ENCODE measurements at regions not wholly inside any gene's neighbourhood (a gene's known extent, or its start where the extent isn't known, plus 50 kb on each side); places are given as distances from the start of the nearest gene placed in this dataset.

DNA sequence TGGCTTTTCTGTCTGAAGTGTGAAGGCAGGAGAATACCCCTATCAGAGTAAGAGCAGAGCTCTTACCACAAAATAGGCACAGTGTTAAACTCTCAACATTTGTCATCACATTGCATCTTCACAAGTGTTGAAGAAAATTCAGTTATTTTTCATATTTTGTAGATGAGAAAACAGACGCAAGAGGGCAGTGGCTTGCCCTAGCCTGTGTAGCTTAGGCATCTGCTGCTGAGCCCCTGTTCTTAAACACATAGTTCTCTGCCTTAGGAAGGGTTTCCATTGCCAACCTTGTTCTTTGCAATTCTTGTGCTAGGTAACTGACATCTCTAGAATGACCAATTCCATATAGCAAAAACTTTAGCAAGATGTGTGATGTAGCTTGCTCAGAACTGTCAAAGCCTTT is 112.7 kb upstream of the RMDN2 start:
- no peak for DNase-seq (ENCODE audit: low read depth, low spot score)
- H3K9me3 ChIP-seq (ENCODE audit: insufficient read depth, low read length) = peaks cover 4% of the 10 kb centered on the region; the same call in 1 of the 2 replicates

DNA sequence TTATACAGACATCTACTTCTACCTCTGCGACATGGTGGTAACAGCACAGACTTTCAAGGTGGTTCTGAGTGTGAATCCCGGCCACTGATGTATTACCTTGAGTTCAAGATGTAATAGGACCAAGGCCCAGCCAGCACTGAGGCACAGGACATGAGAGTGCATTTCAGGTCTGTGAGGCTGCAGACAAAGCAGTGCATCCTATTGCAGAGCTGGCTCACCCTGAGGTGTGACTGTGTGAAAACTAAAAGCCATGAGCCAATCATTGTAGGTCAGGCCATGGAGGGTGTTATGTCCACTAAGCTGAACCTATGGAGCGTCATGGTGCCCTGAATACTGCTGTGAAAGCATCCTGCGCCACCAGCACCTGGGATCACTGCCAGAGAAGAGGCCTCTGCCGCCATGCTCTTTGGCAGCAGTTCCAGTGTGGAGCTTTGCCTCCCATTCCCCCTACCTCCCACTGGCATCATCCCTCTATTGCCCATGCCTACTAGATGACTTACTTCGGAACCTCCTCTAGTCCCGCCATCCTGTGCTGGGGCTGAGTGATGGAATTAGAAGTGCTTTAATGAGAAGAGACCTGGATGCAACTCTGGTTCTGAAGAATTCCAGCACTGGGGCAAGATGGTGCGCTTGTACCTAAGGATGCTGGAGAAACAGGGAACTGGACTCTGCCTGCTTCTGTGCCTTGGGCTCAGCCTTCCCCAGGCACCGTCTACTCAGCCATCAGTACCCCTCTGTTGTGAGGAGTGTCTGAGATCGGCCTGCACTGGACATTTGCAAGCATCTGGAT is 112.0 kb upstream of the RMDN2 start:
- TF ChIP-seq SUZ12 (IDR thresholded peaks at IDR 0.05; ENCODE audit: extremely low read depth, insufficient read depth, insufficient read length) (no peak), YY1 (IDR thresholded peaks at IDR 0.05; ENCODE audit: insufficient read depth, insufficient read length) (no peak), ZNF274 (IDR thresholded peaks at IDR 0.05; ENCODE audit: low read depth, low read length) (no peak)
- Histone ChIP-seq H3K9me3 (ENCODE audit: insufficient read depth, low read length) (peaks cover 4% of the 10 kb centered on the region; the same call in 1 of the 2 replicates), H3K4me1 (ENCODE audit: insufficient read depth, insufficient read length) (no peaks in the 10 kb centered on the region), H3K4me3 (ENCODE audit: insufficient read length, low read depth) (no peak overlapping the region), H3K36me3 (ENCODE audit: insufficient read depth, insufficient read length, low read length) (no peaks in the 10 kb centered on the region), H3K27me3 (ENCODE audit: insufficient read depth, insufficient read length) (no peaks in the 10 kb centered on the region), H3K9ac (ENCODE audit: insufficient read length, low read depth) (no peak overlapping the region)
- DNase-seq (ENCODE audit: low read depth, low spot score) = no peak

More for the DNA sequence above, 112.7 kb upstream of the RMDN2 start:
- no peak overlapping the region for H3K9ac ChIP-seq (ENCODE audit: insufficient read length, low read depth)
- no peaks in the 10 kb centered on the region for H3K4me1 ChIP-seq (ENCODE audit: insufficient read depth, insufficient read length)
- no peak for TF ChIP-seq YY1 (IDR thresholded peaks at IDR 0.05; ENCODE audit: insufficient read depth, insufficient read length)
- no peak for TF ChIP-seq SUZ12 (IDR thresholded peaks at IDR 0.05; ENCODE audit: extremely low read depth, insufficient read depth, insufficient read length)
- TF ChIP-seq ZNF274 (IDR thresholded peaks at IDR 0.05; ENCODE audit: low read depth, low read length) = no peak
- no peaks in the 10 kb centered on the region for H3K27me3 ChIP-seq (ENCODE audit: insufficient read depth, insufficient read length)
- no peak overlapping the region for H3K4me3 ChIP-seq (ENCODE audit: insufficient read length, low read depth)
- H3K36me3 ChIP-seq (ENCODE audit: insufficient read depth, insufficient read length, low read length) = no peaks in the 10 kb centered on the region

DNA sequence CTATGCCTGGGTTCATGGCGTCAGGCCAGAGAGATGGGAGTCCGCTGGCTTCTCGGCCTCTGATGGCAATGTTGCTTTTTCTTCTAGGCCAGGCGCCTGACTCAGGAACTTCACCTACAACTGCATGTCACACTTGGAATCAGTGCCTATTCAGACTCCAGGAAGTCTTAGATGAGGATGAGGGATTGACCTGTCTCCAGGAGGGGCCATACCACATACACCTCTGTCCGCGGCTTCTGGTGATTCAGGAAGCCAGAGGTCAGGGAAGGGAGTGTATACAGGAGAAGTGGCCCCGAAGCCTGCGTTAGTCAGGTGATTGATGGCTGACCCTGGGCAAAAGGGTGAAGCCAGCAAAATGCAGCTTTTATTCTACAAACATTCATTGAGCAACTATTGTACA is 109.1 kb upstream of the RMDN2 start:
- Histone ChIP-seq H3K27me3 (ENCODE audit: insufficient read depth, insufficient read length) (no peaks in the 10 kb centered on the region), H3K9ac (ENCODE audit: insufficient read length, low read depth) (no peak overlapping the region), H3K36me3 (ENCODE audit: insufficient read depth, insufficient read length, low read length) (no peaks in the 10 kb centered on the region), H3K4me3 (ENCODE audit: insufficient read length, low read depth) (no peak overlapping the region), H3K4me1 (ENCODE audit: insufficient read depth, insufficient read length) (no peaks in the 10 kb centered on the region), H3K9me3 (ENCODE audit: insufficient read depth, low read length) (peaks cover 8% of the 10 kb centered on the region; the same call in 1 of the 2 replicates)
- no peak for DNase-seq (ENCODE audit: low read depth, low spot score)
- TF ChIP-seq SUZ12 (IDR thresholded peaks at IDR 0.05; ENCODE audit: extremely low read depth, insufficient read depth, insufficient read length) = no peak
- TF ChIP-seq ZNF274 (IDR thresholded peaks at IDR 0.05; ENCODE audit: low read depth, low read length) = no peak
- TF ChIP-seq YY1 (IDR thresholded peaks at IDR 0.05; ENCODE audit: insufficient read depth, insufficient read length) = no peak

DNA sequence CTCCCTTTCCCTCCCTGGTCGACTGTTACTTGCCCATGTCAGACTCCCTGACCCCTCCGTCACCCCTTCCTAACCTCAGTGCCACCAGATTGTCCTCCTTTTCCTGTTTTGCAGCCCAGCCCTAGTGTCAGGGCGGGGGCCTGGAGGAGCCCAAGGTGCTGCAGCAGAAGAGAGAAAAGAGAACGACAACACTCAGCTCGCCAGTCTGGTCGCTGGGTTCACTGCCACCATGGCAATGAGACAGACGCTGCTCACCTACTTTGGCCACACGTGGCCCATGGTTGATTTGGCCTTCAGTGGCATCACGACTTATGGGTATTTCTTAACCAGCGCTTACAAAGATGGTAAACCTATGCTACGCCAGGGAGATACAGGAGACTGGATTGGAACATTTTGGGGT is 108.4 kb upstream of the RMDN2 start:
- no peak for TF ChIP-seq SUZ12 (IDR thresholded peaks at IDR 0.05; ENCODE audit: extremely low read depth, insufficient read depth, insufficient read length)
- no peak for TF ChIP-seq YY1 (IDR thresholded peaks at IDR 0.05; ENCODE audit: insufficient read depth, insufficient read length)
- TF ChIP-seq ZNF274 (IDR thresholded peaks at IDR 0.05; ENCODE audit: low read depth, low read length) = no peak
- H3K27me3 ChIP-seq (ENCODE audit: insufficient read depth, insufficient read length) = no peaks in the 10 kb centered on the region
- DNase-seq (ENCODE audit: low read depth, low spot score) = no peak
- H3K9me3 ChIP-seq (ENCODE audit: insufficient read depth, low read length) = peaks cover 14% of the 10 kb centered on the region; the same call in 1 of the 2 replicates
- no peaks in the 10 kb centered on the region for H3K36me3 ChIP-seq (ENCODE audit: insufficient read depth, insufficient read length, low read length)
- no peak overlapping the region for H3K9ac ChIP-seq (ENCODE audit: insufficient read length, low read depth)
- no peak overlapping the region for H3K4me3 ChIP-seq (ENCODE audit: insufficient read length, low read depth)
- no peaks in the 10 kb centered on the region for H3K4me1 ChIP-seq (ENCODE audit: insufficient read depth, insufficient read length)

DNA sequence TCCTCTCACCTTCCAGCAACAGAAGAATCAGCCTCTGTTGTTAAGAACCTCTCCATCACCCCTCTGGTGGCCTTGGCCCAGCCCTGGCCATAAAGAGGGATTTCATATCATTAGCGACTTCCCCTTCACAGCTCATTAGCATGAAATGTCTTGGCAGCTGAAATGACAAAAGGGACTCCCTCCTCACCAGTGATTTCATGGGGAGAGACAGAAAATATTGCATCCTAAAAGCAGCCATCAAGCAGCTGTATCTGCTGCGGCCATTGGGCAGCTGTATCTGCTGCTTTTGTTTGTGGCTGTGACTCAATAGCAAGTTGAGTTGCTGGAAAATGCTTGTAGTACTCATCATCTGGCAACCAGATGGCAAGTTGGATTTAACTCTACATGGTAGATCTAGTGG is 105.9 kb upstream of the RMDN2 start:
- no peaks in the 10 kb centered on the region for H3K36me3 ChIP-seq (ENCODE audit: insufficient read depth, insufficient read length, low read length)
- TF ChIP-seq SUZ12 (IDR thresholded peaks at IDR 0.05; ENCODE audit: extremely low read depth, insufficient read depth, insufficient read length) (no peak), ZNF274 (IDR thresholded peaks at IDR 0.05; ENCODE audit: low read depth, low read length) (no peak), YY1 (IDR thresholded peaks at IDR 0.05; ENCODE audit: insufficient read depth, insufficient read length) (no peak)
- H3K4me1 ChIP-seq (ENCODE audit: insufficient read depth, insufficient read length) = no peaks in the 10 kb centered on the region
- H3K9me3 ChIP-seq (ENCODE audit: insufficient read depth, low read length) = peaks cover 14% of the 10 kb centered on the region; the same call in 1 of the 2 replicates
- H3K27me3 ChIP-seq (ENCODE audit: insufficient read depth, insufficient read length) = no peaks in the 10 kb centered on the region
- H3K4me3 ChIP-seq (ENCODE audit: insufficient read length, low read depth) = no peak overlapping the region
- H3K9ac ChIP-seq (ENCODE audit: insufficient read length, low read depth) = no peak overlapping the region
- no peak for DNase-seq (ENCODE audit: low read depth, low spot score)

DNA sequence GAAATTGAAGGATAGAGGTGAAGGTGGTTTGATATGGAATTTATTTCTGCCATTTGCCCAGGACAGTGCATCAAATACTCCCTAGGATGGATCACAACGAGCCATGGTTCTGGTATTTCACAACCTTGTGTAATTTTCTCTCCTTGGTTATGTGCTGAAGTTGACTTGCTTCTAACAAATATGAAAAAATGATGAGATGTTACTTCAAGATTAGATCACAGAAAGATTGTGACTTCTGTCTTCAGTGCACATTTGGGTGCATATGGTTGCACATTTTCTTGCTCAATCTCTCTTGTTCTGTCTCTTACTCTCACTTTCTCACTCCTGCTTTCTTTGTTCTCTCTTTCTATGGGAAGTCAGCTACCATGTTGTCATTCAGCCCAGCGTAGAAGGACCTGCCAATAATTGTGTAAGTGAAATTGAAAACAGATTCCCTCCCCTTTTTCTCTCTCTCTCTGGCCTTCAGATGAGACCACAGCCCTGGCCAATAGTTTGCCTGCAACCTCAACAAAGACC is 104.6 kb upstream of the RMDN2 start:
- Histone ChIP-seq H3K4me1 (ENCODE audit: insufficient read depth, insufficient read length) (no peaks in the 10 kb centered on the region), H3K9ac (ENCODE audit: insufficient read length, low read depth) (no peak overlapping the region), H3K27me3 (ENCODE audit: insufficient read depth, insufficient read length) (no peaks in the 10 kb centered on the region), H3K36me3 (ENCODE audit: insufficient read depth, insufficient read length, low read length) (no peaks in the 10 kb centered on the region), H3K9me3 (ENCODE audit: insufficient read depth, low read length) (peaks cover 14% of the 10 kb centered on the region; the same call in 1 of the 2 replicates), H3K4me3 (ENCODE audit: insufficient read length, low read depth) (no peak overlapping the region)
- no peak for TF ChIP-seq ZNF274 (IDR thresholded peaks at IDR 0.05; ENCODE audit: low read depth, low read length)
- no peak for TF ChIP-seq YY1 (IDR thresholded peaks at IDR 0.05; ENCODE audit: insufficient read depth, insufficient read length)
- no peak for TF ChIP-seq SUZ12 (IDR thresholded peaks at IDR 0.05; ENCODE audit: extremely low read depth, insufficient read depth, insufficient read length)
- no peak for DNase-seq (ENCODE audit: low read depth, low spot score)

DNA sequence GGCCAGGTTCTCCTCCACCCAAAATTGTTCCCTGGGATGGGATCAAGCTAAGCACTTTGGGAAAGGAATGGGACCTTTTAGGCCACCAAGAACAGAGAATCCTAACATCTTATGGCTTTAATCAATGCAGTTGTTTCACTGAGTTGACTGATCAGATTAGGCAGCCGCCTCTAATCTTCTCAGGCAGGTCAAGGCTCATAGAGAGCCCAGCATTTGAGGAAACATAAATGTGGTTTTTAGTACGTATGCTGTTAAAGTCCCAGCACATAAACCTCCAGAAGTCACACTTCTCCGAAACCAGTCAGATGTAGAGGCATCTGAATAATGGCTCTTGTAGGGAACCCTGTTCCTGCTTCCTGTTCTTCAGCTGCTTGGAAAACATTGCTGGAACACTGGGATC is 99.5 kb upstream of the RMDN2 start:
- Histone ChIP-seq H3K4me3 (ENCODE audit: insufficient read length, low read depth) (no peak overlapping the region), H3K27me3 (ENCODE audit: insufficient read depth, insufficient read length) (no peaks in the 10 kb centered on the region), H3K9ac (ENCODE audit: insufficient read length, low read depth) (no peak overlapping the region), H3K9me3 (ENCODE audit: insufficient read depth, low read length) (peaks cover 11% of the 10 kb centered on the region; the same call in 1 of the 2 replicates), H3K4me1 (ENCODE audit: insufficient read depth, insufficient read length) (no peaks in the 10 kb centered on the region), H3K36me3 (ENCODE audit: insufficient read depth, insufficient read length, low read length) (no peaks in the 10 kb centered on the region)
- DNase-seq (ENCODE audit: low read depth, low spot score) = no peak
- no peak for TF ChIP-seq SUZ12 (IDR thresholded peaks at IDR 0.05; ENCODE audit: extremely low read depth, insufficient read depth, insufficient read length)
- TF ChIP-seq YY1 (IDR thresholded peaks at IDR 0.05; ENCODE audit: insufficient read depth, insufficient read length) = no peak
- TF ChIP-seq ZNF274 (IDR thresholded peaks at IDR 0.05; ENCODE audit: low read depth, low read length) = no peak

Data from NT2/D1 (cell line).